DND-41 (cell line): ENCODE measurements at regions not wholly inside any gene's neighbourhood (a gene's known extent, or its start where the extent isn't known, plus 50 kb on each side); places are given as distances from the start of the nearest gene placed in this dataset.

ENCODE experiments used
- ATAC-seq: fragments of 200-7000 bp; cut with Tn5 transposase; 3 replicates; pipeline ENCODE4 v1.9.1; 2021; ENCODE audit warnings: low read depth; ENCODE audit not compliant: insufficient read depth
- DNase-seq: peaks from one replicate; pipeline ENCODE4 v3.0.0-alpha.2; 2020
- H2AFZ ChIP-seq: 2 replicates; pipeline ENCODE4 v1.6.0; 2012; ENCODE audit warnings: low read depth, low read length
- H3K27ac ChIP-seq: 2 replicates; pipeline ENCODE4 v1.5.1; 2012; ENCODE audit warnings: low read length, inconsistent platforms
- H3K27me3 ChIP-seq: fragments of 200-600 bp; sonication (generic); 2 replicates; pipeline ENCODE4 v1.6.0; 2012; ENCODE audit warnings: low read length, mild to moderate bottlenecking, inconsistent platforms; ENCODE audit not compliant: insufficient read depth, poor library complexity
- H3K36me3 ChIP-seq: 2 replicates; pipeline ENCODE4 v1.5.1; 2012; ENCODE audit warnings: low read length, inconsistent platforms; ENCODE audit not compliant: insufficient read depth
- H3K4me1 ChIP-seq: 2 replicates; pipeline ENCODE4 v1.5.1; 2012; ENCODE audit warnings: mild to moderate bottlenecking, low read length; ENCODE audit not compliant: insufficient read depth
- H3K4me2 ChIP-seq: 2 replicates; pipeline ENCODE4 v1.6.0; 2012; ENCODE audit warnings: mild to moderate bottlenecking, moderate library complexity, low read length, inconsistent platforms; ENCODE audit not compliant: insufficient read depth
- H3K4me3 ChIP-seq, 2 experiments: fragments of 200-600 bp in 1 of 2; shearing (Covaris generic) in 1 of 2; 2 replicates each; pipeline ENCODE4 v1.5.1; 2012 to 2016; ENCODE audit warnings: inconsistent platforms in 2 of 2, low read length in 2 of 2, mild to moderate bottlenecking in 2 of 2, low read depth in 1 of 2, moderate library complexity in 1 of 2
- H3K79me2 ChIP-seq: 2 replicates; pipeline ENCODE4 v1.6.0; 2012; ENCODE audit warnings: low read length, inconsistent platforms; ENCODE audit not compliant: insufficient read depth
- H3K9ac ChIP-seq: 2 replicates; pipeline ENCODE4 v1.6.0; 2012; ENCODE audit warnings: low read depth, mild to moderate bottlenecking, inconsistent platforms, low read length, moderate library complexity
- H3K9me3 ChIP-seq: 2 replicates; pipeline ENCODE4 v1.5.1; 2012; ENCODE audit warnings: low read length, moderate library complexity, mild to moderate bottlenecking, inconsistent platforms; ENCODE audit not compliant: insufficient read depth, severe bottlenecking
- H4K20me1 ChIP-seq: 2 replicates; pipeline ENCODE4 v1.6.0; 2012; ENCODE audit warnings: low read length; ENCODE audit not compliant: insufficient read depth
- EZH2 ChIP-seq: IDR thresholded peaks from 3 replicates; pipeline ENCODE4 v1.6.1; 2012; ENCODE audit warnings: borderline replicate concordance, low read depth, mild to moderate bottlenecking, moderate library complexity, low read length, inconsistent platforms; ENCODE audit not compliant: severe bottlenecking
- TF ChIP-seq, protein P1 (sequence below): IDR thresholded peaks from 2 replicates; pipeline ENCODE4 v1.5.1; 2012; ENCODE audit warnings: borderline replicate concordance, low read length, moderate library complexity, mild to moderate bottlenecking; ENCODE audit not compliant: poor library complexity, severe bottlenecking; ENCODE audit errors: extremely low read depth

DNA sequence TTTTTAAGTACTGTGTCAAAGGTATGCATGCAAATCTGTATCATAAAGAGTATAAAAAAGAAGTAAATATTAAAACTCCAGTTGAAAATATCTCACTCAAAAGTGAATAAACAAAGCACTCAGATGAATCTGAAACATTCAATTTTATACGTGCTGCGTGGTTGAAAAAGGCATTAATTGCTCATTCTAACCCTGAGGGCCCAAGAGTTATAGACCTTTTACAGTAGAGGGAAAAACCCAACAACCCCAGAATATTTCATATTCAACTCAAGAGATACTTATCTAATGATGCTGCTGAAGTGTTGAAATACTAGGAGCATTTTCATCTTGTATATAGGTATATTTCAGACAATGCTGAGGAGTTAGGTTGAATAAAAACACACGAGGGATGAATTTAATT, 862.8 kb upstream of the CITED2 start:
- no peak overlapping the region for H2AFZ ChIP-seq
- H3K27ac ChIP-seq = no peak overlapping the region
- no peak for TF ChIP-seq EZH2
- H3K4me3 ChIP-seq = no peak overlapping the region
- H3K9ac ChIP-seq = no peak overlapping the region
- ATAC-seq (no peak), DNase-seq (no peak)
- no peaks in the 10 kb centered on the region for H3K79me2 ChIP-seq
- H4K20me1 ChIP-seq = no peaks in the 10 kb centered on the region
- no peak overlapping the region for H3K4me2 ChIP-seq
- H3K4me1 ChIP-seq = no peaks in the 10 kb centered on the region
- H3K36me3 ChIP-seq = no peaks in the 10 kb centered on the region
- H3K27me3 ChIP-seq = no peaks in the 10 kb centered on the region
- no peaks in the 10 kb centered on the region for H3K9me3 ChIP-seq

DNA sequence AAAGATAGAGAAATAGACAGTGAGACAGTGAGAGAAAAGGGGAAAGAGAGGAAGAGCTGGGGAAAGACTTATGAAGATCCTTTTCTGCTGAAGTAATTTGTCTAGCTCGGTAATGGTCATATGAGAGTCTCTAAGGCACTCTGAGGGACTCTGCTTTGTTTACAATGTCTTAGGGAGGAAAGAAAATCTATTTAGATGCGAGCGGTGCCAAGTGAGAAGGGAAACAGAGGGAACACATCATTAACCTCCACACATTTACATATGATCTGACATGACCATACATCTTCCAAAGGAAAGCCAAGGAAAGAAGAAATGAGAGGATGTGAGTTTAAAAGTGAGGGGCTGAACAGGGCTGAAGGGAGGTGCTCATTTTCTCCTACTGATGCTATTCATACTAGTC, 862.3 kb upstream of the CITED2 start:
- no peak overlapping the region for H2AFZ ChIP-seq
- no peak for DNase-seq
- ATAC-seq = no peak
- H3K79me2 ChIP-seq = no peaks in the 10 kb centered on the region
- H3K27me3 ChIP-seq = no peaks in the 10 kb centered on the region
- no peaks in the 10 kb centered on the region for H3K36me3 ChIP-seq
- no peak for TF ChIP-seq EZH2
- TF ChIP-seq, protein P1, sequence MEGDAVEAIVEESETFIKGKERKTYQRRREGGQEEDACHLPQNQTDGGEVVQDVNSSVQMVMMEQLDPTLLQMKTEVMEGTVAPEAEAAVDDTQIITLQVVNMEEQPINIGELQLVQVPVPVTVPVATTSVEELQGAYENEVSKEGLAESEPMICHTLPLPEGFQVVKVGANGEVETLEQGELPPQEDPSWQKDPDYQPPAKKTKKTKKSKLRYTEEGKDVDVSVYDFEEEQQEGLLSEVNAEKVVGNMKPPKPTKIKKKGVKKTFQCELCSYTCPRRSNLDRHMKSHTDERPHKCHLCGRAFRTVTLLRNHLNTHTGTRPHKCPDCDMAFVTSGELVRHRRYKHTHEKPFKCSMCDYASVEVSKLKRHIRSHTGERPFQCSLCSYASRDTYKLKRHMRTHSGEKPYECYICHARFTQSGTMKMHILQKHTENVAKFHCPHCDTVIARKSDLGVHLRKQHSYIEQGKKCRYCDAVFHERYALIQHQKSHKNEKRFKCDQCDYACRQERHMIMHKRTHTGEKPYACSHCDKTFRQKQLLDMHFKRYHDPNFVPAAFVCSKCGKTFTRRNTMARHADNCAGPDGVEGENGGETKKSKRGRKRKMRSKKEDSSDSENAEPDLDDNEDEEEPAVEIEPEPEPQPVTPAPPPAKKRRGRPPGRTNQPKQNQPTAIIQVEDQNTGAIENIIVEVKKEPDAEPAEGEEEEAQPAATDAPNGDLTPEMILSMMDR = no peak
- no peaks in the 10 kb centered on the region for H3K9me3 ChIP-seq
- H3K9ac ChIP-seq = no peak overlapping the region
- no peak overlapping the region for H3K4me3 ChIP-seq
- no peaks in the 10 kb centered on the region for H4K20me1 ChIP-seq
- H3K4me1 ChIP-seq = no peaks in the 10 kb centered on the region
- H3K27ac ChIP-seq = no peak overlapping the region
- no peak overlapping the region for H3K4me2 ChIP-seq

DNA sequence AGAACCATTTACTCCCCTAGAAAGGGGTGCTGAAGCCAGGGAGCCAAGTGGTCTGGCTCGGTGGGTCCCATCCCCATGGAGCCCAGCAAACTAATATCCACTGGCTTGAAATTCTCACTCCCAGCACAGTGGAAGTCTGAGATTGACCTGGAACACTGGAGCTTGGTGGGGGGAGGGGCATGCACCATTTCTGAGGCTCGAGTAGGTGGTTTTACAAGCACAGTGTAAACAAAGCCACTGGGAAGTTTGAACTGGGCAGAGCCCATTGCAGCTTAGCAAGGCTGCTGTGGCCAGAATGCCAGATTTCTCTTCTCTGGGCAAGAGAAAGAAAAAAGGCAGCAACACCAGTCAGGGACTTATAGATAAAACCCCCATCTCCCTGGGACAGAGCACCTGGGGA, 855.8 kb upstream of the CITED2 start:
- no peak overlapping the region for H3K9ac ChIP-seq
- H2AFZ ChIP-seq = no peak overlapping the region
- H3K36me3 ChIP-seq = no peaks in the 10 kb centered on the region
- no peaks in the 10 kb centered on the region for H3K79me2 ChIP-seq
- no peak overlapping the region for H3K4me2 ChIP-seq
- H4K20me1 ChIP-seq = no peaks in the 10 kb centered on the region
- H3K27ac ChIP-seq = no peak overlapping the region
- no peaks in the 10 kb centered on the region for H3K9me3 ChIP-seq
- no peak for TF ChIP-seq EZH2
- TF ChIP-seq, protein P1 = no peak
- no peaks in the 10 kb centered on the region for H3K27me3 ChIP-seq
- no peak for ATAC-seq
- no peak overlapping the region for H3K4me3 ChIP-seq
- DNase-seq = no peak
- no peaks in the 10 kb centered on the region for H3K4me1 ChIP-seq

DNA sequence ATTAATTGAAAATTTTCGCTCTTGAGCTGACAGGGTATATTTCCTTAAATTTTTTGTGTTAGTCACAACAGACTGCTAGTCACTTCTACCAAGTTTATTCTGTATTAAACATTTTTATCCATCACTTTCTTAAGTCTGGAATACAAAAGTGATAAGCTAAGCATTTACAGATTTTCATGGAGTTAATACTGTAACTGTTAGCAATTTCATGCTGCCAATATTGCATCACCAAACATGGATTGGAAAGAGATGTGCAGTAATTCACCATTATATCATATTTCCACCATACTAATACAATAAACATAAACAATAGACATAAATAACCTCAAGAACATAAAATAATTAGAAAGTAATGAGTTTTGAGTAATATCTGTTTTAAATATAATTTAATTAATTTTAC, 854.0 kb upstream of the CITED2 start:
- H3K4me1 ChIP-seq = no peaks in the 10 kb centered on the region
- no peak for ATAC-seq
- H3K79me2 ChIP-seq = no peaks in the 10 kb centered on the region
- no peak overlapping the region for H3K9ac ChIP-seq
- H4K20me1 ChIP-seq = no peaks in the 10 kb centered on the region
- TF ChIP-seq, protein P1 = no peak
- no peak for TF ChIP-seq EZH2
- no peak overlapping the region for H3K27ac ChIP-seq
- H3K36me3 ChIP-seq = no peaks in the 10 kb centered on the region
- no peak overlapping the region for H3K4me2 ChIP-seq
- H3K4me3 ChIP-seq = no peak overlapping the region
- no peaks in the 10 kb centered on the region for H3K9me3 ChIP-seq
- no peak for DNase-seq
- H2AFZ ChIP-seq = no peak overlapping the region
- H3K27me3 ChIP-seq = no peaks in the 10 kb centered on the region
